Peyer's patch (tissue), 4 donors: ENCODE measurements at regions not wholly inside any gene's neighbourhood (a gene's known extent, or its start where the extent isn't known, plus 50 kb on each side); places are given as distances from the start of the nearest gene placed in this dataset.

Experiments
- CTCF ChIP-seq, 6 experiments: fragments of 450-650 bp in 4 of 6; fragments of 200-600 bp in 2 of 6; sonication (generic) in 1 of 6; IDR thresholded peaks; one replicate each; pipeline ENCODE4 v1.5.1; 2017 to 2019; ENCODE audit warnings: antibody characterized with exemption in 6 of 6, mild to moderate bottlenecking in 3 of 6, moderate library complexity in 1 of 6
- POLR2A ChIP-seq, 2 donors: fragments of 450-650 bp; IDR thresholded peaks; one replicate each; pipeline ENCODE4 v1.5.1; 2017; ENCODE audit warnings: antibody characterized with exemption in 2 of 2, mild to moderate bottlenecking in 2 of 2, moderate library complexity in 2 of 2

- no peak for TF ChIP-seq CTCF (IDR thresholded peaks at IDR 0.05)
- no peak for TF ChIP-seq POLR2A (IDR thresholded peaks at IDR 0.05)
These were observed 70.0 kb upstream of the GALNT9 start for GRCh38 chr12:132399092-132400010.
